ENCODE measurements at regions not wholly inside any gene's neighbourhood (a gene's known extent, or its start where the extent isn't known, plus 50 kb on each side); places are given as distances from the start of the nearest gene placed in this dataset.

DNA sequence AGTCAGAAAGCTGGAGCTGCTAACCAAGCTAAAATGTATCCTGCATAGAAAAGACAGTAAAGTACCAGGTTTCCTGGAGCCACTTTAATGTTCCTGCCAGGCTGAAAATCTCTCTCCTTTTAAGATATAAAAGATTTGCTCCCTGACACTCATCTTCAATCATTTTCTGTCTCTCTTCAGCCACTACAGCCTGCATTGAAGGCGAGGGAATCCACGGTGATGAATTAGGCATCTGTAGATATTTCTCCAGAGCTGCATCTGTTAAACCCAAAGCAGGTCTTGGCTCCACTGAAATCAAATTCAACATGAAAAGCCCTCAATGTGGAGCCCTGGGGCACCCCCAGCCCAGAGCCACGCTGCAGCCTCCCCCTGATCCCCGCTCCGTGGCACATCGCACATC lies 94.7 kb upstream of the CRHR1 start:
- H3K9ac ChIP-seq (ENCODE audit: low read length), result no peak overlapping the region
- no peak overlapping the region for H4K8ac ChIP-seq (ENCODE audit: low read length)
- 100% methylated on average over 2 of the region's 6 CpGs for WGBS
- no peak overlapping the region for H2BK5ac ChIP-seq (ENCODE audit: low read depth, low read length, poor library complexity, severe bottlenecking)
- no peak for DNase-seq
- no peak overlapping the region for H3K14ac ChIP-seq (ENCODE audit: low read length in 2 of 2)
- H2AFZ ChIP-seq (ENCODE audit: low read depth, low read length), result no peak overlapping the region
- H3K4ac ChIP-seq (ENCODE audit: low read depth in 1 of 2, low read length in 2 of 2), result no peak overlapping the region
- H2BK12ac ChIP-seq (ENCODE audit: low read length in 2 of 2), result no peak overlapping the region
- no peaks in the 10 kb centered on the region for H3K79me1 ChIP-seq (replicated peaks; ENCODE audit: low read length, poor library complexity, severe bottlenecking)
- no peaks in the 10 kb centered on the region for H3K36me3 ChIP-seq (ENCODE audit: control insufficient read depth in 1 of 2, insufficient read depth in 2 of 2, low read depth in 1 of 2, low read length in 2 of 2)
- no peak overlapping the region for H3K4me2 ChIP-seq (ENCODE audit: low read length, poor library complexity, severe bottlenecking)
- no peak overlapping the region for H3K4me3 ChIP-seq (ENCODE audit: insufficient read depth in 1 of 2, low read depth in 1 of 2, low read length in 2 of 2)
- H3K27me3 ChIP-seq (ENCODE audit: control insufficient read depth in 1 of 2, insufficient read depth in 1 of 2, low read length in 2 of 2), result peaks cover 49 to 69% of the 10 kb centered on the region in 2 experiments
- no peak overlapping the region for H2BK15ac ChIP-seq (ENCODE audit: low read depth, poor library complexity, severe bottlenecking)
- no peak overlapping the region for H3K18ac ChIP-seq (ENCODE audit: low read depth in 1 of 2, low read length in 2 of 2)
- H2AK5ac ChIP-seq (ENCODE audit: low read length, severe bottlenecking), result no peak overlapping the region
- no peaks in the 10 kb centered on the region for H3K9me3 ChIP-seq (ENCODE audit: control insufficient read depth, low read length)
- H3K4me1 ChIP-seq (ENCODE audit: control insufficient read depth, insufficient read depth, low read depth, low read length), result no peaks in the 10 kb centered on the region
- no peak overlapping the region for H3K27ac ChIP-seq (ENCODE audit: low read length, poor library complexity, severe bottlenecking)
- no peak overlapping the region for H3K23ac ChIP-seq (ENCODE audit: low read length in 2 of 2)
- H2BK120ac ChIP-seq (ENCODE audit: low read depth, low read length), result no peak overlapping the region
- no peak overlapping the region for H4K91ac ChIP-seq (ENCODE audit: low read length)

DNA sequence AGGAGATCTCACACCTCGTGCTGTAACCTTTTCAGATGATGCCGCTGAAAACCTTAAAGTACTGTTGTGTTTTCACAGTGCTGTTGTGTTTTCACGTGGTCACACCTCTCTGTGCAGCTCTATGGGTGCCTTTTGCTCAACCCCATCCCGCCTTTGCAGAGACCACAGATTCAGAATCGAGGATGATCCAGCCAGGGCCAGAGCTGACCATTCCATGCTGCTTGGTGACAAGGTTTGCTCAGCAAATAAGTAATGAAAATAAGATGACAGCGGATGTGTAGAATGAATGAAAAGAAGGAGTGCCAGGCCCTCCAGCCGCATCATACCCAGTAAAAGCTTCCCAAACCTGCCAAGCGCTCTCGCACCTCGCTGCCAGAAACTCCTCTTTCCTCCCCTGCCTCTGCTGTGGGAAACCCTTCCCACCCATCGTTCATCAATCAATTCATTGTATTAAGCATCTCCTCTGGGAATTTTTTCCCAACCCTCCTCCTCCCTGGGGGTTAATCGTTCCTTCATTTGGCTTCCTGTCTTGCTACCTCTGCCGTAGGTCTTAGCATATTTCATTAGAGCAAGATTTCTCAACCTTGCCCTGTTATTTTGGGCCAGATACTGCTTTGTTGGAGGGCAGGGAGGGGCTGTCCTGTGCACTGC lies 93.4 kb upstream of the CRHR1 start:
- Histone ChIP-seq H3K27ac (ENCODE audit: low read length, poor library complexity, severe bottlenecking) (no peak overlapping the region), H4K8ac (ENCODE audit: low read length) (no peak overlapping the region), H2AFZ (ENCODE audit: low read depth, low read length) (no peak overlapping the region), H3K36me3 (ENCODE audit: control insufficient read depth in 1 of 2, insufficient read depth in 2 of 2, low read depth in 1 of 2, low read length in 2 of 2) (no peaks in the 10 kb centered on the region), H2BK120ac (ENCODE audit: low read depth, low read length) (no peak overlapping the region), H3K4ac (ENCODE audit: low read depth in 1 of 2, low read length in 2 of 2) (no peak overlapping the region), H2BK15ac (ENCODE audit: low read depth, poor library complexity, severe bottlenecking) (no peak overlapping the region), H3K4me1 (ENCODE audit: control insufficient read depth, insufficient read depth, low read depth, low read length) (no peaks in the 10 kb centered on the region), H3K4me2 (ENCODE audit: low read length, poor library complexity, severe bottlenecking) (no peak overlapping the region), H2AK5ac (ENCODE audit: low read length, severe bottlenecking) (no peak overlapping the region), H3K14ac (ENCODE audit: low read length in 2 of 2) (no peak overlapping the region), H3K4me3 (ENCODE audit: insufficient read depth in 1 of 2, low read depth in 1 of 2, low read length in 2 of 2) (no peak overlapping the region), H2BK12ac (ENCODE audit: low read length in 2 of 2) (no peak overlapping the region), H3K9me3 (ENCODE audit: control insufficient read depth, low read length) (no peaks in the 10 kb centered on the region), H3K9ac (ENCODE audit: low read length) (no peak overlapping the region), H4K91ac (ENCODE audit: low read length) (no peak overlapping the region), H3K23ac (ENCODE audit: low read length in 2 of 2) (no peak overlapping the region), H3K18ac (ENCODE audit: low read depth in 1 of 2, low read length in 2 of 2) (no peak overlapping the region), H3K27me3 (ENCODE audit: control insufficient read depth in 1 of 2, insufficient read depth in 1 of 2, low read length in 2 of 2) (peaks cover 62 to 76% of the 10 kb centered on the region in 2 experiments), H2BK5ac (ENCODE audit: low read depth, low read length, poor library complexity, severe bottlenecking) (no peak overlapping the region), H3K79me1 (replicated peaks; ENCODE audit: low read length, poor library complexity, severe bottlenecking) (no peaks in the 10 kb centered on the region)
- no peak for DNase-seq
- 66% methylated on average over 13 of the region's 13 CpGs for WGBS

DNA sequence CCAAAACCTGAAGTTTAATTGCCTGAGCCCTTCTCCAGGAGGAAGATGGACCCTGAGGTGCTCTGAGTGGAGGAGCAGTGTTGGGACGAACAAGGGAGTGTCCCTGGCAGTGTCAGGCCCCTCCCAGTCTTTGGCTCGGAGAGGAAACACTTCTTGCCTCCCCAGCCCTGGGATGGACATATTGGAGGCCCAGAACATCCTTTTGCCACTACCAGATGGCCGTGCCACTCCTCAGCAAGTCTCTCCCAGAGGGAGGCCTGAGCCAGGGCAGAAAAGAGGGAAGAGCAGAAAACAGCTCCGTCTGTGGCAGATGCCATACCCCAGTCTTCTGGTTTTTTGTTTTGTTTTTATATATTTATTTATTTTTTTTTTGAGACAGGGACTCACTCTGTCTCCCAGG lies 91.5 kb upstream of the CRHR1 start:
- Histone ChIP-seq H3K18ac (ENCODE audit: low read depth in 1 of 2, low read length in 2 of 2) (no peak overlapping the region), H3K27me3 (ENCODE audit: control insufficient read depth in 1 of 2, insufficient read depth in 1 of 2, low read length in 2 of 2) (peaks cover 67 to 72% of the 10 kb centered on the region in 2 experiments), H4K8ac (ENCODE audit: low read length) (no peak overlapping the region), H4K91ac (ENCODE audit: low read length) (no peak overlapping the region), H2BK15ac (ENCODE audit: low read depth, poor library complexity, severe bottlenecking) (no peak overlapping the region), H3K27ac (ENCODE audit: low read length, poor library complexity, severe bottlenecking) (no peak overlapping the region), H3K14ac (ENCODE audit: low read length in 2 of 2) (no peak overlapping the region), H3K23ac (ENCODE audit: low read length in 2 of 2) (no peak overlapping the region), H3K4me2 (ENCODE audit: low read length, poor library complexity, severe bottlenecking) (no peak overlapping the region), H2AK5ac (ENCODE audit: low read length, severe bottlenecking) (no peak overlapping the region), H3K9me3 (ENCODE audit: control insufficient read depth, low read length) (no peaks in the 10 kb centered on the region), H2BK120ac (ENCODE audit: low read depth, low read length) (no peak overlapping the region), H3K4me3 (ENCODE audit: insufficient read depth in 1 of 2, low read depth in 1 of 2, low read length in 2 of 2) (no peak overlapping the region), H3K36me3 (ENCODE audit: control insufficient read depth in 1 of 2, insufficient read depth in 2 of 2, low read depth in 1 of 2, low read length in 2 of 2) (no peaks in the 10 kb centered on the region), H3K9ac (ENCODE audit: low read length) (no peak overlapping the region), H3K4ac (ENCODE audit: low read depth in 1 of 2, low read length in 2 of 2) (no peak overlapping the region), H3K79me1 (replicated peaks; ENCODE audit: low read length, poor library complexity, severe bottlenecking) (no peaks in the 10 kb centered on the region), H3K4me1 (ENCODE audit: control insufficient read depth, insufficient read depth, low read depth, low read length) (no peaks in the 10 kb centered on the region), H2BK12ac (ENCODE audit: low read length in 2 of 2) (no peak overlapping the region), H2AFZ (ENCODE audit: low read depth, low read length) (no peak overlapping the region), H2BK5ac (ENCODE audit: low read depth, low read length, poor library complexity, severe bottlenecking) (no peak overlapping the region)
- 60% methylated on average over 2 of the region's 4 CpGs for WGBS
- DNase-seq, result no peak

DNA sequence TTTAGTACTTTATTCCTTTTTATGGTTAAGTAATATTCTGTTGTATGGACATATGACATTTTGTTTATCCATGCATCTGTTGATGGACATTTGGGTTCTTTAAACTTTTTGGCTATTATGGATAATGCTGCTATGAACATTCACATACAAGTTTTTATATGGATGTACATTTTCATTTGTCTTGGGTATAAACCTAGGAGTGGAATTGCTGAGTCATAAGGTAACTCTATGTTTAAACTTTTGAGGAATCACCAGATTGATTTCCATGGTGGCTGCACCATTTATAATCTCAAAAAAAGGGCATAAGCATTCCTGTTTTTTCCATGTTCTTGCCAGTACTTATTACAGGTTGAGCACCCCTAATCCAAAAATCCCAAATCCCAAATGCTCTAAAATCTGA lies 90.3 kb upstream of the CRHR1 start:
- H2BK5ac ChIP-seq (ENCODE audit: low read depth, low read length, poor library complexity, severe bottlenecking), result no peak overlapping the region
- no peak overlapping the region for H3K4me3 ChIP-seq (ENCODE audit: insufficient read depth in 1 of 2, low read depth in 1 of 2, low read length in 2 of 2)
- H2BK15ac ChIP-seq (ENCODE audit: low read depth, poor library complexity, severe bottlenecking), result no peak overlapping the region
- peaks cover 59 to 73% of the 10 kb centered on the region in 2 experiments for H3K27me3 ChIP-seq (ENCODE audit: control insufficient read depth in 1 of 2, insufficient read depth in 1 of 2, low read length in 2 of 2)
- no peak overlapping the region for H3K18ac ChIP-seq (ENCODE audit: low read depth in 1 of 2, low read length in 2 of 2)
- no peak overlapping the region for H2BK12ac ChIP-seq (ENCODE audit: low read length in 2 of 2)
- H3K23ac ChIP-seq (ENCODE audit: low read length in 2 of 2), result no peak overlapping the region
- no peak overlapping the region for H4K8ac ChIP-seq (ENCODE audit: low read length)
- no peaks in the 10 kb centered on the region for H3K79me1 ChIP-seq (replicated peaks; ENCODE audit: low read length, poor library complexity, severe bottlenecking)
- H3K4ac ChIP-seq (ENCODE audit: low read depth in 1 of 2, low read length in 2 of 2), result no peak overlapping the region
- no peak overlapping the region for H4K91ac ChIP-seq (ENCODE audit: low read length)
- H2AFZ ChIP-seq (ENCODE audit: low read depth, low read length), result no peak overlapping the region
- DNase-seq, result no peak
- no peak overlapping the region for H3K14ac ChIP-seq (ENCODE audit: low read length in 2 of 2)
- H3K9me3 ChIP-seq (ENCODE audit: control insufficient read depth, low read length), result no peaks in the 10 kb centered on the region
- no peaks in the 10 kb centered on the region for H3K36me3 ChIP-seq (ENCODE audit: control insufficient read depth in 1 of 2, insufficient read depth in 2 of 2, low read depth in 1 of 2, low read length in 2 of 2)
- no peak overlapping the region for H3K27ac ChIP-seq (ENCODE audit: low read length, poor library complexity, severe bottlenecking)
- H3K4me1 ChIP-seq (ENCODE audit: control insufficient read depth, insufficient read depth, low read depth, low read length), result no peaks in the 10 kb centered on the region
- H2BK120ac ChIP-seq (ENCODE audit: low read depth, low read length), result no peak overlapping the region
- no peak overlapping the region for H2AK5ac ChIP-seq (ENCODE audit: low read length, severe bottlenecking)
- H3K4me2 ChIP-seq (ENCODE audit: low read length, poor library complexity, severe bottlenecking), result no peak overlapping the region
- H3K9ac ChIP-seq (ENCODE audit: low read length), result no peak overlapping the region
